WTC11 (cell line): ENCODE measurements at regions not wholly inside any gene's neighbourhood (a gene's known extent, or its start where the extent isn't known, plus 50 kb on each side); places are given as distances from the start of the nearest gene placed in this dataset.

ENCODE experiments used
- ATAC-seq: fragments of 200-7000 bp; cut with Tn5 transposase; 2 replicates; pipeline ENCODE4 v1.10.0; 2021; ENCODE audit warnings: mild to moderate bottlenecking, moderate library complexity
- CTCF ChIA-PET: fragments of 300-600 bp; sonication (Branson Sonifier 250); formaldehyde crosslinking; loops from one replicate; lab custom pipeline; 2021; ENCODE audit warnings: antibody characterized with exemption; lab: Charles Lee
- POLR2A ChIA-PET: fragments of 350-600 bp; sonication (Branson Sonifier 250); formaldehyde crosslinking; loops from one replicate; lab custom pipeline; 2021; ENCODE audit warnings: antibody characterized with exemption; lab: Charles Lee
- DNase-seq: peaks from one replicate; pipeline ENCODE4 v3.0.0; 2021; ENCODE audit warnings: low spot score
- H3K27ac Mint-ChIP-seq: 2 replicates; pipeline ENCODE4 v1.8.0; 2021; ENCODE audit warnings: mixed read lengths
- H3K27me3 Mint-ChIP-seq: 2 replicates; pipeline ENCODE4 v1.8.0; 2021; ENCODE audit warnings: low read depth, mild to moderate bottlenecking, moderate library complexity, mixed read lengths
- H3K36me3 Mint-ChIP-seq: 2 replicates; pipeline ENCODE4 v1.8.0; 2021; ENCODE audit warnings: mixed read lengths
- H3K4me1 Mint-ChIP-seq: 2 replicates; pipeline ENCODE4 v1.8.0; 2022; ENCODE audit warnings: mixed read lengths
- H3K4me3 Mint-ChIP-seq: 2 replicates; pipeline ENCODE4 v1.8.0; 2021; ENCODE audit warnings: mild to moderate bottlenecking, moderate library complexity, mixed read lengths
- H3K9me3 Mint-ChIP-seq: 2 replicates; pipeline ENCODE4 v1.8.0; 2021; ENCODE audit warnings: mixed read lengths
- AFF4 ChIP-seq: sonication (generic); formaldehyde crosslinking; IDR thresholded peaks from 2 replicates; pipeline ENCODE4 v1.8.1; 2023; ENCODE audit warnings: mild to moderate bottlenecking, missing genetic modification reagents, borderline replicate concordance
- AR ChIP-seq: fragments of 250-450 bp; sonication (Bioruptor Pico); IDR thresholded peaks from 2 replicates; pipeline ENCODE4 v1.9.0; 2021; ENCODE audit warnings: mild to moderate bottlenecking
- CBFB ChIP-seq: sonication (generic); formaldehyde crosslinking; IDR thresholded peaks from 2 replicates; pipeline ENCODE4 v1.8.1; 2022; ENCODE audit warnings: mild to moderate bottlenecking, low read depth, missing genetic modification reagents
- ETV6 ChIP-seq: sonication (generic); formaldehyde crosslinking; IDR thresholded peaks from 2 replicates; pipeline ENCODE4 v1.8.1; 2022; ENCODE audit warnings: mild to moderate bottlenecking, missing genetic modification reagents
- FOXK1 ChIP-seq: sonication (generic); formaldehyde crosslinking; IDR thresholded peaks from 2 replicates; pipeline ENCODE4 v1.8.0; 2022; ENCODE audit warnings: mild to moderate bottlenecking, moderate library complexity, missing genetic modification reagents
- FOXP4 ChIP-seq: sonication (generic); formaldehyde crosslinking; IDR thresholded peaks from 2 replicates; pipeline ENCODE4 v1.8.0; 2022; ENCODE audit warnings: mild to moderate bottlenecking, missing genetic modification reagents
- GABPB1 ChIP-seq: sonication (generic); formaldehyde crosslinking; IDR thresholded peaks from 2 replicates; pipeline ENCODE4 v1.8.1; 2023; ENCODE audit warnings: mild to moderate bottlenecking, missing genetic modification reagents
- GRHL2 ChIP-seq: fragments of 250-450 bp; sonication (Bioruptor Pico); IDR thresholded peaks from 2 replicates; pipeline ENCODE4 v1.8.0; 2022; ENCODE audit warnings: mild to moderate bottlenecking, moderate library complexity; ENCODE audit not compliant: insufficient replicate concordance, severe bottlenecking
- NFE2L1 ChIP-seq: sonication (generic); formaldehyde crosslinking; IDR thresholded peaks from 2 replicates; pipeline ENCODE4 v1.8.1; 2023; ENCODE audit warnings: missing genetic modification reagents
- NR1H2 ChIP-seq: sonication (generic); formaldehyde crosslinking; IDR thresholded peaks from 2 replicates; pipeline ENCODE4 v1.9.0; 2021; ENCODE audit warnings: mild to moderate bottlenecking, moderate library complexity, missing genetic modification reagents
- OVOL2 ChIP-seq: fragments of 250-450 bp; sonication (Bioruptor Pico); IDR thresholded peaks from 2 replicates; pipeline ENCODE4 v1.9.0; 2021; ENCODE audit warnings: mild to moderate bottlenecking, borderline replicate concordance
- RORB ChIP-seq: fragments of 250-450 bp; sonication (Bioruptor Pico); IDR thresholded peaks from 2 replicates; pipeline ENCODE4 v1.9.0; 2021; ENCODE audit warnings: mild to moderate bottlenecking
- SMAD4 ChIP-seq: sonication (generic); formaldehyde crosslinking; IDR thresholded peaks from 2 replicates; pipeline ENCODE4 v1.8.0; 2022; ENCODE audit warnings: mild to moderate bottlenecking, missing genetic modification reagents
- SOX15 ChIP-seq: fragments of 250-450 bp; sonication (Bioruptor Pico); IDR thresholded peaks from 2 replicates; pipeline ENCODE4 v1.9.0; 2021; ENCODE audit warnings: mild to moderate bottlenecking
- TEAD1 ChIP-seq: sonication (generic); formaldehyde crosslinking; IDR thresholded peaks from 2 replicates; pipeline ENCODE4 v1.8.0; 2022; ENCODE audit warnings: mild to moderate bottlenecking, missing genetic modification reagents
- USF2 ChIP-seq: sonication (generic); formaldehyde crosslinking; IDR thresholded peaks from 2 replicates; pipeline ENCODE4 v1.8.1; 2023; ENCODE audit warnings: mild to moderate bottlenecking, missing genetic modification reagents, moderate library complexity
- ZBTB21 ChIP-seq: sonication (generic); formaldehyde crosslinking; IDR thresholded peaks from 2 replicates; pipeline ENCODE4 v1.8.1; 2023; ENCODE audit warnings: mild to moderate bottlenecking, missing genetic modification reagents, borderline replicate concordance
- ZNF121 ChIP-seq: sonication (generic); formaldehyde crosslinking; IDR thresholded peaks from 2 replicates; pipeline ENCODE4 v1.8.0; 2023; ENCODE audit warnings: missing genetic modification reagents
- ZNF219 ChIP-seq: sonication (generic); formaldehyde crosslinking; IDR thresholded peaks from 2 replicates; pipeline ENCODE4 v1.8.0; 2023; ENCODE audit warnings: missing genetic modification reagents, mild to moderate bottlenecking, borderline replicate concordance
- TF ChIP-seq, protein P1 (sequence below): sonication (generic); formaldehyde crosslinking; IDR thresholded peaks from 2 replicates; pipeline ENCODE4 v1.8.0; 2022; ENCODE audit warnings: mild to moderate bottlenecking, missing genetic modification reagents
- TF ChIP-seq, protein P2 (sequence below): fragments of 250-450 bp; sonication (Bioruptor Pico); IDR thresholded peaks from 2 replicates; pipeline ENCODE4 v2.1.2; 2022; ENCODE audit warnings: mild to moderate bottlenecking, moderate library complexity

- ChIA-PET POLR2A (no interaction called here), CTCF (no interaction called here)
- Mint-ChIP-seq H3K27me3 (no peaks in the 10 kb centered on the region; the same call in 1 of the 2 replicates), H3K4me1 (peaks cover 33% of the 10 kb centered on the region), H3K4me3 (no peak overlapping the region), H3K36me3 (peaks cover 4% of the 10 kb centered on the region; the same call in 1 of the 2 replicates)
- ATAC-seq = no peak
- no peak for DNase-seq
- TF ChIP-seq CBFB (CRISPR knock-in tag) (no peak), RORB (no peak), USF2 (CRISPR knock-in tag) (no peak), ETV6 (CRISPR knock-in tag) (no peak), OVOL2 (CRISPR knock-in tag) (no peak), AR (CRISPR knock-in tag) (no peak), SMAD4 (CRISPR knock-in tag) (no peak), GABPB1 (CRISPR knock-in tag) (no peak)
- TF ChIP-seq, all 79 proteins: peak for 0
- Mint-ChIP-seq H3K27ac (no peak overlapping the region), H3K9me3 (peaks cover 8% of the 10 kb centered on the region)
Observed at GRCh38 chr7:17097668-17098297, 200.7 kb upstream of the AHR start.

DNA sequence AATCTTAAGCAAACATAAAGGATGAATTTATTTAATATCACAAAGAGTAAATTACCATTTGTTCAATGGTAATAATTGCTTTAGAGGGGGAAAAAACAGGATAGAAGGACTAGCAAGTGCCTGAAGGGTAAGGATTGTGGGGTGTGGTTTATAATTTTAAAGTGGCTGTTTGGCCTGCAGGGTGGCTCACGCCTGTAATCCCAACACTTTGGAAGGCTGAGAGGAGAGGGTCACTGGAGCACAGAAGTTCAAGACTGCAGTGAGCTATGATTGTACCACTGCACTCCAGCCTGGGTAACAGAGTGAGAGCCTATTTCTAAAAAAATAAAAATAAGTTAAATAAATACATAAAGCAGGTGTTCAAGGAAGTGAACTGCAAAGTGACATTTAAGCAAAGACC lies 199.9 kb upstream of the AHR start:
- no peak overlapping the region for H3K27ac Mint-ChIP-seq
- ATAC-seq = no peak

More for the DNA sequence above, 199.9 kb upstream of the AHR start:
- DNase-seq = no peak
- Mint-ChIP-seq H3K4me3 (no peak overlapping the region), H3K36me3 (peaks cover 4% of the 10 kb centered on the region; the same call in 1 of the 2 replicates), H3K27me3 (no peaks in the 10 kb centered on the region; the same call in 1 of the 2 replicates), H3K9me3 (peaks cover 8% of the 10 kb centered on the region), H3K4me1 (peaks cover 40% of the 10 kb centered on the region)
- ChIA-PET POLR2A (no interaction called here), CTCF (no interaction called here)
- TF ChIP-seq, protein P1, sequence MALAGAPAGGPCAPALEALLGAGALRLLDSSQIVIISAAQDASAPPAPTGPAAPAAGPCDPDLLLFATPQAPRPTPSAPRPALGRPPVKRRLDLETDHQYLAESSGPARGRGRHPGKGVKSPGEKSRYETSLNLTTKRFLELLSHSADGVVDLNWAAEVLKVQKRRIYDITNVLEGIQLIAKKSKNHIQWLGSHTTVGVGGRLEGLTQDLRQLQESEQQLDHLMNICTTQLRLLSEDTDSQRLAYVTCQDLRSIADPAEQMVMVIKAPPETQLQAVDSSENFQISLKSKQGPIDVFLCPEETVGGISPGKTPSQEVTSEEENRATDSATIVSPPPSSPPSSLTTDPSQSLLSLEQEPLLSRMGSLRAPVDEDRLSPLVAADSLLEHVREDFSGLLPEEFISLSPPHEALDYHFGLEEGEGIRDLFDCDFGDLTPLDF (CRISPR knock-in tag) = no peak
- TF ChIP-seq GABPB1 (CRISPR knock-in tag) (no peak), ZBTB21 (CRISPR knock-in tag) (no peak), CBFB (CRISPR knock-in tag) (no peak), FOXK1 (no peak), TEAD1 (no peak), SOX15 (CRISPR knock-in tag) (no peak), FOXP4 (no peak), ZNF219 (CRISPR knock-in tag) (no peak), NR1H2 (CRISPR knock-in tag) (no peak), ZNF121 (CRISPR knock-in tag) (no peak), AFF4 (no peak), GRHL2 (CRISPR knock-in tag) (no peak), NFE2L1 (CRISPR knock-in tag) (no peak)
- TF ChIP-seq, protein P2, sequence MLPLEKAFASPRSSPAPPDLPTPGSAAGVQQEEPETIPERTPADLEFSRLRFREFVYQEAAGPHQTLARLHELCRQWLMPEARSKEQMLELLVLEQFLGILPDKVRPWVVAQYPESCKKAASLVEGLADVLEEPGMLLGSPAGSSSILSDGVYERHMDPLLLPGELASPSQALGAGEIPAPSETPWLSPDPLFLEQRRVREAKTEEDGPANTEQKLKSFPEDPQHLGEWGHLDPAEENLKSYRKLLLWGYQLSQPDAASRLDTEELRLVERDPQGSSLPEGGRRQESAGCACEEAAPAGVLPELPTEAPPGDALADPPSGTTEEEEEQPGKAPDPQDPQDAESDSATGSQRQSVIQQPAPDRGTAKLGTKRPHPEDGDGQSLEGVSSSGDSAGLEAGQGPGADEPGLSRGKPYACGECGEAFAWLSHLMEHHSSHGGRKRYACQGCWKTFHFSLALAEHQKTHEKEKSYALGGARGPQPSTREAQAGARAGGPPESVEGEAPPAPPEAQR (CRISPR knock-in tag) = no peak
